Hepatocyte (in vitro differentiated cells): ENCODE measurements at regions not wholly inside any gene's neighbourhood (a gene's known extent, or its start where the extent isn't known, plus 50 kb on each side); places are given as distances from the start of the nearest gene placed in this dataset.

Experiments
- CTCF ChIP-seq: fragments of 200-600 bp; sonication (generic); IDR thresholded peaks from 2 replicates; pipeline ENCODE4 v1.5.1; 2016; ENCODE audit warnings: antibody characterized with exemption, mild to moderate bottlenecking; ENCODE audit not compliant: poor library complexity
- EZH2 ChIP-seq: fragments of 200-600 bp; sonication (generic); IDR thresholded peaks from 2 replicates; pipeline ENCODE4 v1.6.1; 2016; ENCODE audit warnings: antibody characterized with exemption, mild to moderate bottlenecking, borderline replicate concordance
- EZH2phosphoT487 ChIP-seq: fragments of 200-600 bp; sonication (generic); IDR thresholded peaks from one replicate; pipeline ENCODE4 v1.6.1; 2018; ENCODE audit warnings: antibody characterized with exemption, mild to moderate bottlenecking, low read depth, moderate library complexity; ENCODE audit not compliant: unreplicated experiment, severe bottlenecking

- no peak for TF ChIP-seq CTCF
- no peak for TF ChIP-seq EZH2
- TF ChIP-seq EZH2phosphoT487 = no peak
These were observed 103.6 kb upstream of the VEPH1 start for GRCh38 chr3:157606852-157607197.
